ENCODE measurements at regions not wholly inside any gene's neighbourhood (a gene's known extent, or its start where the extent isn't known, plus 50 kb on each side); places are given as distances from the start of the nearest gene placed in this dataset.

- TF ChIP-seq USF1 (IDR thresholded peaks at IDR 0.05) (no peak), TCF12 (IDR thresholded peaks at IDR 0.05; ENCODE audit: low read depth) (no peak), TAF1 (IDR thresholded peaks at IDR 0.05; ENCODE audit: low read depth) (no peak), ZBTB7A (IDR thresholded peaks at IDR 0.05; ENCODE audit: low read depth) (no peak), NFIC (IDR thresholded peaks at IDR 0.05) (no peak), YY1 (IDR thresholded peaks at IDR 0.05; ENCODE audit: low read depth) (no peak)
Observed at GRCh38 chr4:31929676-31930345, 1209.6 kb downstream of the PCDH7 start.

DNA sequence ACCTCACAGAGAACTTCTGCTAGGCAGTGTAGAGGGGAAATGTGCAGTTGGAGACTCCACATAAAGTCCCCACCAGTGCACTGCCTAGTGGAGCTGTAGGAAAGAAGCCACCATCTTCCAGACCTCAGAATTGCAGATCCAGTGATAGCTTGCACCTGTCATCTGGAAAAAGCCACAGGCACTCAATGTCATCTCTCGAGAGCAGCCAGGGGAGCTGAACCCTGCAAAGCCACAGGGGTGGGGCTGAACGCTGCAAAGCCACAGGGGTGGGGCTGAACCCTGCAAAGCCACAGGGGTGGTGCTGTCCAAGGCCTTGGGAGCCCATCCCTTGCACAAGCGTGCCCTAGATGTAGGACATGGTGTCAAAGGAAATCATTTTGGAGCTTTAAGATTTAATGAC, 1226.3 kb downstream of the PCDH7 start:
- TF ChIP-seq, protein P1, sequence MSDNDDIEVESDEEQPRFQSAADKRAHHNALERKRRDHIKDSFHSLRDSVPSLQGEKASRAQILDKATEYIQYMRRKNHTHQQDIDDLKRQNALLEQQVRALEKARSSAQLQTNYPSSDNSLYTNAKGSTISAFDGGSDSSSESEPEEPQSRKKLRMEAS (IDR thresholded peaks at IDR 0.05): no peak
- TF ChIP-seq EGR1 (IDR thresholded peaks at IDR 0.05) (no peak), RAD21 (IDR thresholded peaks at IDR 0.05; ENCODE audit: low read depth) (no peak), YY1 (IDR thresholded peaks at IDR 0.05; ENCODE audit: low read depth) (no peak), EP300 (IDR thresholded peaks at IDR 0.05; ENCODE audit: borderline replicate concordance) (no peak)

- no peak for TF ChIP-seq EP300 (IDR thresholded peaks at IDR 0.05; ENCODE audit: borderline replicate concordance)
- TF ChIP-seq REST (IDR thresholded peaks at IDR 0.05; ENCODE audit: low read depth): no peak
- TF ChIP-seq RAD21 (IDR thresholded peaks at IDR 0.05; ENCODE audit: low read depth): no peak
- no peak for TF ChIP-seq NFIC (IDR thresholded peaks at IDR 0.05)
- TF ChIP-seq YY1 (IDR thresholded peaks at IDR 0.05; ENCODE audit: low read depth): no peak
- TF ChIP-seq TEAD4 (IDR thresholded peaks at IDR 0.05): no peak
- no peak for TF ChIP-seq ZBTB7A (IDR thresholded peaks at IDR 0.05; ENCODE audit: low read depth)
Observed at GRCh38 chr4:31947101-31947500, 1226.9 kb downstream of the PCDH7 start.

DNA sequence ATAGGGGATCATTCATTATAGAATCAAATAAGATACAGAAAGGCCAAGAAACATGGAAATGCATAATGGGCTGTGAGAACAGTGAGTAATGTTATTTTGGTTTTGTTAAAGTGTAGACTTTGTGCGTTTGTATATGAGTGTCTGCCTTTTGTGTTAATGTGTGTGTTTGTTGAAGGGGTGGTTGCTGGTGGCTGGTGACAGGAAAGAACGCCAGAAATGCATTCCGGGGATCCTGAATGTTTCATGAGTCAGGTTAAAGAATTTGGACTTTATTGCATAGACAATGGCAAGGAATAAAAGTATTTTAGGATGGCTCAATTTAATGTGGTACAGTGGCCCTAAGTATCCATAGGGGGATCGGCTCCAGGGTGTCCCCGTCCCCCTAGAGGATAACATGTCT, 1228.9 kb downstream of the PCDH7 start:
- TF ChIP-seq EP300 (IDR thresholded peaks at IDR 0.05; ENCODE audit: borderline replicate concordance): no peak
- no peak for TF ChIP-seq ZBTB7A (IDR thresholded peaks at IDR 0.05; ENCODE audit: low read depth)
- TF ChIP-seq REST (IDR thresholded peaks at IDR 0.05; ENCODE audit: low read depth): no peak
- TF ChIP-seq, protein P1 (IDR thresholded peaks at IDR 0.05): no peak
- TF ChIP-seq USF1 (IDR thresholded peaks at IDR 0.05): no peak
- no peak for TF ChIP-seq FOXM1 (IDR thresholded peaks at IDR 0.05; ENCODE audit: borderline replicate concordance, low read depth)
- TF ChIP-seq TCF12 (IDR thresholded peaks at IDR 0.05; ENCODE audit: low read depth): no peak
- TF ChIP-seq CREB1 (IDR thresholded peaks at IDR 0.05; ENCODE audit: low read depth): no peak
- no peak for TF ChIP-seq EGR1 (IDR thresholded peaks at IDR 0.05)
- no peak for TF ChIP-seq RAD21 (IDR thresholded peaks at IDR 0.05; ENCODE audit: low read depth)
- no peak for TF ChIP-seq YY1 (IDR thresholded peaks at IDR 0.05; ENCODE audit: low read depth)
- no peak for TF ChIP-seq CEBPB (IDR thresholded peaks at IDR 0.05)
- no peak for TF ChIP-seq TEAD4 (IDR thresholded peaks at IDR 0.05)
- TF ChIP-seq TAF1 (IDR thresholded peaks at IDR 0.05; ENCODE audit: low read depth): no peak
- no peak for TF ChIP-seq NFIC (IDR thresholded peaks at IDR 0.05)

DNA sequence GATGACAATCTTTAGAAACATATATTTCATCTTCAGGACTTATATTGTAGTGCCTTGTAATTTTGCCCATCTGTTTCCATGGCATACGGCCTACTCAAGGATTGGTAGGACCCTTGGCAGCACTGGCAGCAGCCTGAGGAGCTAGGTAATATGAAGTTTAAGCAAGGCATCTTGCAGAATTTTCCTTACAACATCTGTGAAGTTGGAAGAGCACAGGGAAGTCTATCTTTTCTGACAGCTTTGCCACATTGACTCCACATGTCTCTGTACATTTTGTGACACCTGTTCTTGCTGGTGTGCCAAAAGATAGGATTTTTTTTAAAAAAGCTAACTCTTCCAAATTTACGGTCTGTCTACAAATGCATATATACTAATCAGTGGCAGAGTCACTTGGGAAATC, 1235.2 kb downstream of the PCDH7 start:
- TF ChIP-seq TCF12 (IDR thresholded peaks at IDR 0.05; ENCODE audit: low read depth): no peak
- no peak for TF ChIP-seq YY1 (IDR thresholded peaks at IDR 0.05; ENCODE audit: low read depth)
- TF ChIP-seq, protein P1 (IDR thresholded peaks at IDR 0.05): no peak
- TF ChIP-seq FOXM1 (IDR thresholded peaks at IDR 0.05; ENCODE audit: borderline replicate concordance, low read depth): no peak
- TF ChIP-seq TAF1 (IDR thresholded peaks at IDR 0.05; ENCODE audit: low read depth): no peak
- TF ChIP-seq ZBTB7A (IDR thresholded peaks at IDR 0.05; ENCODE audit: low read depth): no peak
- no peak for TF ChIP-seq CREB1 (IDR thresholded peaks at IDR 0.05; ENCODE audit: low read depth)

DNA sequence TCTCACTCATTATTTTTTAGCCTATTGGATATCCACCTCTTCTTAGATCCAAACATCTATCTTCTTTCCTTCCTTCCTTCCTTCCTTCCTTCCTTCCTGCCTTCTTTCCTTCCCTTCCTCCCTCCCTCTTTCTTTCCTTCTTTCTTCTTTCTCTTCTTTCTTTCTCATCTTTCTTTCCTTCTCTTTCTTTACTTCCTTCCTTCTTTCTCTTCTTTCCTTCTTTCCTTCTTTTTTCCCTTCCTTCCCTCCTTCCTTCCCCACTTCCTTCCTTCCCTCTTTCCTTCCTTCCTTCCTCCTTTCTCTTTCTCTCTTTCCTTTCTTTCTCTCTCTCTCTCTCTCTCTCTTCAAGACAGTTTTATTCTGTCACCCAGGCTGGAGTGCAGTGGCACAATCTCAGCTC, 1239.8 kb downstream of the PCDH7 start:
- no peak for TF ChIP-seq EP300 (IDR thresholded peaks at IDR 0.05; ENCODE audit: borderline replicate concordance)
